ENCODE measurements at regions not wholly inside any gene's neighbourhood (a gene's known extent, or its start where the extent isn't known, plus 50 kb on each side); places are given as distances from the start of the nearest gene placed in this dataset.

GRCh38 chr3:104947943-104948342, 418.8 kb upstream of the ALCAM start:
- no peak for TF ChIP-seq CTCF (IDR thresholded peaks at IDR 0.05; ENCODE audit: poor library complexity)
- TF ChIP-seq EZH2phosphoT487 (IDR thresholded peaks at IDR 0.05; ENCODE audit: low read depth, severe bottlenecking, unreplicated experiment) = no peak
- no peak for TF ChIP-seq EZH2 (IDR thresholded peaks at IDR 0.05; ENCODE audit: borderline replicate concordance)
